ENCODE measurements at regions not wholly inside any gene's neighbourhood (a gene's known extent, or its start where the extent isn't known, plus 50 kb on each side); places are given as distances from the start of the nearest gene placed in this dataset.
"Not testable (repeated sequence)": the region's sequence is repeated elsewhere in the genome, so short reads cannot be mapped to it uniquely, and the experiment has no call there.

DNA sequence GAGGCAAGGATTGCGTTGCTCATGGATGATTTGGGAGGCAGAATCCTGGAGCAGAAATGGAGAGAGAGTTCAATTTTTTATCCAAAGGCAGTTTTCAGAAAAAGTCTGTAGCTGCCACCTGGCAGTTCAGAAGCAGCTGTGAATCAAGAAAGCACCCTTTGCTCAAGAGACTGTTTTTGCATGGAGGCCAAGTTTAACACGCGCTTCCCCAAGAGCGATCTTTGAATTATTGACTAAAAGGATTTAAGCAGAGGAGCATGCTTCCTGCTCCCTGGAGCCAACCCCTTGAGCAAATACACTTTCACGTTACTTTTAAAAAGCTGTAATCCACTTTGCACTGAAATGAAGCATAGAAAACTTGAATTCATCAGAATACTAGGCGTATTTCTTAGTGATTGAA is 252.4 kb downstream of the RNF144A start:
- DNase-seq (ENCODE audit: low read depth in 2 of 2): no peak
- no peak overlapping the region for H3K4me3 ChIP-seq (replicated peaks in 1 of 2; ENCODE audit: low read depth in 2 of 2, low read length in 2 of 2)
- TF ChIP-seq, protein P1, sequence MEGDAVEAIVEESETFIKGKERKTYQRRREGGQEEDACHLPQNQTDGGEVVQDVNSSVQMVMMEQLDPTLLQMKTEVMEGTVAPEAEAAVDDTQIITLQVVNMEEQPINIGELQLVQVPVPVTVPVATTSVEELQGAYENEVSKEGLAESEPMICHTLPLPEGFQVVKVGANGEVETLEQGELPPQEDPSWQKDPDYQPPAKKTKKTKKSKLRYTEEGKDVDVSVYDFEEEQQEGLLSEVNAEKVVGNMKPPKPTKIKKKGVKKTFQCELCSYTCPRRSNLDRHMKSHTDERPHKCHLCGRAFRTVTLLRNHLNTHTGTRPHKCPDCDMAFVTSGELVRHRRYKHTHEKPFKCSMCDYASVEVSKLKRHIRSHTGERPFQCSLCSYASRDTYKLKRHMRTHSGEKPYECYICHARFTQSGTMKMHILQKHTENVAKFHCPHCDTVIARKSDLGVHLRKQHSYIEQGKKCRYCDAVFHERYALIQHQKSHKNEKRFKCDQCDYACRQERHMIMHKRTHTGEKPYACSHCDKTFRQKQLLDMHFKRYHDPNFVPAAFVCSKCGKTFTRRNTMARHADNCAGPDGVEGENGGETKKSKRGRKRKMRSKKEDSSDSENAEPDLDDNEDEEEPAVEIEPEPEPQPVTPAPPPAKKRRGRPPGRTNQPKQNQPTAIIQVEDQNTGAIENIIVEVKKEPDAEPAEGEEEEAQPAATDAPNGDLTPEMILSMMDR (IDR thresholded peaks at IDR 0.05; ENCODE audit: low read depth, low read length): no peak

- DNase-seq (ENCODE audit: low read depth in 2 of 2); H3K4me3 ChIP-seq (replicated peaks in 1 of 2; ENCODE audit: low read depth in 2 of 2, low read length in 2 of 2): not testable (repeated sequence)
Observed at GRCh38 chr2:7178996-7179395, 261.8 kb downstream of the RNF144A start.

GRCh38 chr2:7180638-7181370 is 263.6 kb downstream of the RNF144A start:
- H3K4me3 ChIP-seq (replicated peaks in 1 of 2; ENCODE audit: low read depth in 2 of 2, low read length in 2 of 2): no peak overlapping the region
- TF ChIP-seq, protein P1 (IDR thresholded peaks at IDR 0.05; ENCODE audit: low read depth, low read length): no peak
- peak; percentile 10 to 21 for DNase-seq (ENCODE audit: low read depth in 2 of 2)

DNA sequence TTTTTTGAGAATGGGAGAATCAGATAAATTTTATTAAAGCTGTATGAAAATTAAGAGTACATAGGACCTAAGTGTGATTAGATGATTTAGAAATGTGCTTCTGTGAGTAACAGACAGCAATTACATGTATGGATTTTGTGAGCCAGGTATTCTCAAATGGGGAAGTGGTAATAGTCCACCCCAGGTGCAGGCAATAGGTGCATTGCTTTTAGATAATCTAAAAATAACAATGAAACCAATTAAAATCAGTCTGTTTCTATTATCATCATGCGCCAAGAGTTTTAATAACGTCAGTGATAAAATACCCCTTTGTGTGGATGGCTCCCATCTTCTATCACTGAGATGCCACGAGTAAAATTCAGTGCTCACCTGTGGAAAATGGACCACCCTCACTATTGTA is 265.3 kb downstream of the RNF144A start:
- H3K4me3 ChIP-seq (replicated peaks in 1 of 2; ENCODE audit: low read depth in 2 of 2, low read length in 2 of 2): no peak overlapping the region
- DNase-seq (ENCODE audit: low read depth in 2 of 2): no peak
- TF ChIP-seq, protein P1 (IDR thresholded peaks at IDR 0.05; ENCODE audit: low read depth, low read length): no peak

- DNase-seq (ENCODE audit: low read depth in 2 of 2): no peak
- H3K4me3 ChIP-seq (replicated peaks in 1 of 2; ENCODE audit: low read depth in 2 of 2, low read length in 2 of 2): no peak overlapping the region
- TF ChIP-seq, protein P1 (IDR thresholded peaks at IDR 0.05; ENCODE audit: low read depth, low read length): no peak
Observed at GRCh38 chr2:7189106-7189505, 271.9 kb downstream of the RNF144A start.

DNA sequence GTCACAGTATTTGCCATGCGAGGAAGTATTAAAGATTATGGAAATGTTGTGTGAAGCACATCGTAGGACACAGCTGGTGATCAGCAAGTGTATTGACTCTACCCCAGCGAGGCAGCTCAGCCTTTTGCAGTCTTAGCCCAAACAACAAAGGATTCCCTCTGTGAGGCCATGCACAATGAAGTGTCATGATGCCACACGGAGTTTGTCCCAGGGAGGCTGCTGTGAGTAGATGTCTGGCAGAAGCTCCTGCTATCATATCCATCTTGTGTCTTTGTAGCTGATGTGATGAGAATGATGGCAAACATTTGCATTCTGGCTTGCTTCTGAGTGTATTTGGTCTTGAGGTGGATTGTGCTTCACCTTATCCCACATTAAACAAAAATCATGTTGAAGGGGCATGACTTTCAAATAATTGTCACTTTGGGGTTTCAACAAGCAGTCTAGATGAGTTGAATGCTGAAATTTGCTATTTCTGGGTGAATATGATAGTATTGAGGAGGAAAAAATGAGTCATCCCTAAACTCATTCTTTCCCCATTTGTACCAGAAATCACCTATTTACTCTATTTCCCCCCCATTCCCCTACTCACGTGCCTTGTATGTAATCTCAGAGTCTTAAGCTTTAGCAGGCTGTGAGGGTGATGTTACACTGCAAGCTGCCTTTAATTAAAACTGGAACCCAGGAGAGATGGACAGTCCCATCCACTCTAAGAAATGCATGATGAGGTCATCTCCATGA is 273.5 kb downstream of the RNF144A start:
- peak in 1 of 2 donors; percentile 1 for DNase-seq (ENCODE audit: low read depth in 2 of 2)
- no peak overlapping the region for H3K4me3 ChIP-seq (replicated peaks in 1 of 2; ENCODE audit: low read depth in 2 of 2, low read length in 2 of 2)
- TF ChIP-seq, protein P1 (IDR thresholded peaks at IDR 0.05; ENCODE audit: low read depth, low read length): no peak

- H3K4me3 ChIP-seq (replicated peaks in 1 of 2; ENCODE audit: low read depth in 2 of 2, low read length in 2 of 2): no peak overlapping the region
- peak; percentile 72 to 77 for DNase-seq (ENCODE audit: low read depth in 2 of 2)
- TF ChIP-seq, protein P1 (IDR thresholded peaks at IDR 0.05; ENCODE audit: low read depth, low read length): no peak
Observed at GRCh38 chr2:7191932-7192331, 274.7 kb downstream of the RNF144A start.
